ENCODE measurements at regions not wholly inside any gene's neighbourhood (a gene's known extent, or its start where the extent isn't known, plus 50 kb on each side); places are given as distances from the start of the nearest gene placed in this dataset.

- DNase-seq, result no peak
- H3K9me3 Mint-ChIP-seq, result peaks cover 8% of the 10 kb centered on the region
- no peaks in the 10 kb centered on the region for H3K36me3 Mint-ChIP-seq (ENCODE audit: low read depth)
- peaks cover 9% of the 10 kb centered on the region for H3K27me3 Mint-ChIP-seq (ENCODE audit: low read depth, poor library complexity)
- no peak overlapping the region for H3K27ac Mint-ChIP-seq
- peaks cover 28% of the 10 kb centered on the region for H3K4me1 Mint-ChIP-seq
- no peak overlapping the region for H3K4me3 Mint-ChIP-seq
- no peak for TF ChIP-seq CTCF (IDR thresholded peaks at IDR 0.05)
Observed at GRCh38 chr5:133806847-133807246, 161.6 kb downstream of the C5orf15 start.

- Mint-ChIP-seq H3K36me3 (ENCODE audit: low read depth) (no peaks in the 10 kb centered on the region), H3K9me3 (peaks cover 8% of the 10 kb centered on the region), H3K4me3 (no peak overlapping the region), H3K4me1 (peaks cover 35% of the 10 kb centered on the region), H3K27ac (no peak overlapping the region), H3K27me3 (ENCODE audit: low read depth, poor library complexity) (peaks cover 6% of the 10 kb centered on the region)
- peak; percentile 20 for DNase-seq
- no peak for TF ChIP-seq CTCF (IDR thresholded peaks at IDR 0.05)
Observed at GRCh38 chr5:133801955-133802751, 166.3 kb downstream of the C5orf15 start.

GRCh38 chr5:133801431-133801830, 167.0 kb downstream of the C5orf15 start:
- TF ChIP-seq CTCF (IDR thresholded peaks at IDR 0.05), result no peak
- Mint-ChIP-seq H3K9me3 (peaks cover 8% of the 10 kb centered on the region), H3K4me3 (no peak overlapping the region), H3K4me1 (peaks cover 40% of the 10 kb centered on the region), H3K27ac (peak overlapping the region; percentile 57), H3K27me3 (ENCODE audit: low read depth, poor library complexity) (peaks cover 6% of the 10 kb centered on the region), H3K36me3 (ENCODE audit: low read depth) (no peaks in the 10 kb centered on the region)
- no peak for DNase-seq

- H3K27me3 Mint-ChIP-seq (ENCODE audit: low read depth, poor library complexity), result peaks cover 3% of the 10 kb centered on the region
Observed at GRCh38 chr5:133799571-133800237, 168.7 kb downstream of the C5orf15 start.

GRCh38 chr5:133797167-133797566, 171.3 kb downstream of the C5orf15 start:
- TF ChIP-seq CTCF (IDR thresholded peaks at IDR 0.05), result no peak
- Mint-ChIP-seq H3K27me3 (ENCODE audit: low read depth, poor library complexity) (peaks cover 3% of the 10 kb centered on the region), H3K4me1 (peaks cover 53% of the 10 kb centered on the region), H3K9me3 (no peaks in the 10 kb centered on the region), H3K27ac (no peak overlapping the region), H3K4me3 (no peak overlapping the region), H3K36me3 (ENCODE audit: low read depth) (no peaks in the 10 kb centered on the region)
- no peak for DNase-seq

More at GRCh38 chr5:133799571-133800237, 168.7 kb downstream of the C5orf15 start:
- H3K9me3 Mint-ChIP-seq, result peaks cover 4% of the 10 kb centered on the region
- H3K36me3 Mint-ChIP-seq (ENCODE audit: low read depth), result no peaks in the 10 kb centered on the region
- no peak overlapping the region for H3K4me3 Mint-ChIP-seq
- H3K4me1 Mint-ChIP-seq, result peaks cover 41% of the 10 kb centered on the region
- no peak for DNase-seq
- H3K27ac Mint-ChIP-seq, result no peak overlapping the region
- TF ChIP-seq CTCF (IDR thresholded peaks at IDR 0.05), result no peak

Data from nephron progenitor cell (in vitro differentiated cells).